ENCODE measurements at regions not wholly inside any gene's neighbourhood (a gene's known extent, or its start where the extent isn't known, plus 50 kb on each side); places are given as distances from the start of the nearest gene placed in this dataset.
"Not testable (repeated sequence)": the region's sequence is repeated elsewhere in the genome, so short reads cannot be mapped to it uniquely, and the experiment has no call there.

DNA sequence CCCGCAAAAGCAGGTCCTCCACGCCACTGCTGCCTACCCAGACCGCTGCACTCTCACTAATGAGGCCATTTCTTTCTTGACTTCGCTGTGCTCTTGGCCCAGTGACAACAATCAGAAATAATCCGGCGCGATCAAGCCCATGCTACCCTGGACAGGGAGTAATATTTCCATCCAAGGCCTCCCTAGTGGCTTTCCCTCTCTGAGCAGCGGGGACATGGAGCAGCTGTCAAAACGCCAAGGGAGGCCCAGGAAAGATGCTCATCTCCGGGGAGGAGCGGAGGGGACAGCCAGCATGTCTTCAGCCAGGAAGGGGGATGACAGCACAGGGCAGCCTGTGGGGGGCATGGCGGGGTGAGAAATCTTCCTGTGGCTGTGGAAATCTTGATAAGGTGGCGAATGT lies 154.9 kb downstream of the SEPTIN7 start:
- not testable (repeated sequence) for H3K27me3 ChIP-seq (ENCODE audit: control insufficient read depth in 3 of 3, insufficient read depth in 3 of 3, low read depth in 1 of 3, low read length in 3 of 3); DNase-seq (ENCODE audit: low spot score); H3K4me1 ChIP-seq (ENCODE audit: control insufficient read depth in 2 of 2, insufficient read depth in 1 of 2, low read depth in 1 of 2, low read length in 2 of 2); H3K27ac ChIP-seq (replicated peaks; ENCODE audit: low read length); H3K23ac ChIP-seq (ENCODE audit: low read depth, low read length, poor library complexity); H2BK120ac ChIP-seq (ENCODE audit: low read depth, low read length); H2BK12ac ChIP-seq (ENCODE audit: low read length); H3K14ac ChIP-seq (ENCODE audit: low read length); H2BK5ac ChIP-seq (ENCODE audit: low read length); H2AFZ ChIP-seq (ENCODE audit: low read length); H3K4ac ChIP-seq (ENCODE audit: low read length); H3K18ac ChIP-seq (ENCODE audit: low read length); H3K4me2 ChIP-seq (ENCODE audit: insufficient read depth, low read length, poor library complexity, severe bottlenecking); H4K91ac ChIP-seq (ENCODE audit: low read depth, low read length, poor library complexity); H3K9me3 ChIP-seq (replicated peaks in 1 of 2; ENCODE audit: control insufficient read depth in 2 of 2, insufficient read depth in 1 of 2, low read depth in 1 of 2, low read length in 2 of 2); H3K79me1 ChIP-seq (ENCODE audit: low read depth, low read length); H3K36me3 ChIP-seq (replicated peaks in 1 of 2; ENCODE audit: control insufficient read depth in 2 of 2, insufficient read depth in 2 of 2, low read length in 2 of 2); H3K4me3 ChIP-seq (ENCODE audit: low read length in 2 of 2); H2BK15ac ChIP-seq (ENCODE audit: low read length); H2AK5ac ChIP-seq (ENCODE audit: low read depth, low read length); H3K9ac ChIP-seq (ENCODE audit: low read depth, low read length, poor library complexity)
- WGBS, 2 donors (ENCODE audit: extremely low coverage in 2 of 2, insufficient read length in 2 of 2, insufficient replicate concordance in 1 of 2), result no CpG with 5 or more reads among the region's 13 CpGs
- peak overlapping the region; percentile 65 for H4K8ac ChIP-seq (ENCODE audit: low read depth, low read length)

DNA sequence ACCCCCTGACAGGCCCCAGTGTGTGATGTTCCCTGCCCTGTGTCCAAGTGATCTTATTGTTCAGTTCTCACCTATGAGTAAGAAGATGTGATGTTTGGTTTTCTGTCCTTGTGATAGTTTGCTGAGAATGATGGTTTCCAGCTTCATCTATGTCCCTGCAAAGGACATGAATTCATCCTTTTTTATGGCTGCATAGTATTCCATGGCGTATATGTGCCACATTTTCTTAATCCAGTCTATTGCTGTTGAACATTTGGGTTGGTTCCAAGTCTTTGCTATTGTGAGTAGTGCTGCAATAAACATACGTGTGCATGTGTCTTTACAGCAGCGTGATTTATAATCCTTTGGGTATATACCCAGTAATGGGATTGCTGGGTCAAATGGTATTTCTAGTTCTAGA lies 156.1 kb downstream of the SEPTIN7 start:
- H3K4me1 ChIP-seq (ENCODE audit: control insufficient read depth in 2 of 2, insufficient read depth in 1 of 2, low read depth in 1 of 2, low read length in 2 of 2); H3K18ac ChIP-seq (ENCODE audit: low read length); H2AFZ ChIP-seq (ENCODE audit: low read length); H3K14ac ChIP-seq (ENCODE audit: low read length); DNase-seq (ENCODE audit: low spot score); H3K4me2 ChIP-seq (ENCODE audit: insufficient read depth, low read length, poor library complexity, severe bottlenecking); H3K27me3 ChIP-seq (ENCODE audit: control insufficient read depth in 3 of 3, insufficient read depth in 3 of 3, low read depth in 1 of 3, low read length in 3 of 3); H3K27ac ChIP-seq (replicated peaks; ENCODE audit: low read length); H3K36me3 ChIP-seq (replicated peaks in 1 of 2; ENCODE audit: control insufficient read depth in 2 of 2, insufficient read depth in 2 of 2, low read length in 2 of 2); H2BK12ac ChIP-seq (ENCODE audit: low read length); H3K23ac ChIP-seq (ENCODE audit: low read depth, low read length, poor library complexity); H2BK5ac ChIP-seq (ENCODE audit: low read length); H3K9ac ChIP-seq (ENCODE audit: low read depth, low read length, poor library complexity); H2BK120ac ChIP-seq (ENCODE audit: low read depth, low read length); H3K4me3 ChIP-seq (ENCODE audit: low read length in 2 of 2); H3K4ac ChIP-seq (ENCODE audit: low read length); H4K91ac ChIP-seq (ENCODE audit: low read depth, low read length, poor library complexity); H2BK15ac ChIP-seq (ENCODE audit: low read length); H4K8ac ChIP-seq (ENCODE audit: low read depth, low read length); H3K9me3 ChIP-seq (replicated peaks in 1 of 2; ENCODE audit: control insufficient read depth in 2 of 2, insufficient read depth in 1 of 2, low read depth in 1 of 2, low read length in 2 of 2); H3K79me1 ChIP-seq (ENCODE audit: low read depth, low read length); H2AK5ac ChIP-seq (ENCODE audit: low read depth, low read length): not testable (repeated sequence)
- WGBS, 2 donors (ENCODE audit: extremely low coverage in 2 of 2, insufficient read length in 2 of 2, insufficient replicate concordance in 1 of 2), result no CpG with 5 or more reads among the region's 3 CpGs

DNA sequence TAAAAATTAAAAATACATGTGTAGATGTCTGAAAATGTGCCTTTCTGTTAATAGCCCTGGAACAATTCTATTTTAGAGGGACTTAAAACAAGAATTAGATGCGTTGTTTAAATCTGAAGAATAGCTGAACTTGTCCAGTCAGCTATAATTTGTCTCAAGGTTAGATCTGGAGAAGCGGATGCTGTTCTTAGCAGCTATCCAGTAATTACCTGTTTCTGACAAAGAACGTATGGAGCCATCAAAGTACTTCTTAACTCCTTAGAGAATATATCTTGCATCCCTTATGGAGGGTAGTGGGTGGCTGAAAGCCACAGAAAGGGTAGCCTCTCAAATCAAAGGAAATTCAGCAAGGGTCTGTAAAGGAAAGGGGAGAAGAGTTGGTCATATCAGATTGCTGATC lies 160.4 kb downstream of the SEPTIN7 start:
- not testable (repeated sequence) for H3K18ac ChIP-seq (ENCODE audit: low read length); H3K36me3 ChIP-seq (replicated peaks in 1 of 2; ENCODE audit: control insufficient read depth in 2 of 2, insufficient read depth in 2 of 2, low read length in 2 of 2); H2AK5ac ChIP-seq (ENCODE audit: low read depth, low read length); H3K4me3 ChIP-seq (ENCODE audit: low read length in 2 of 2); H3K4me2 ChIP-seq (ENCODE audit: insufficient read depth, low read length, poor library complexity, severe bottlenecking); H2BK5ac ChIP-seq (ENCODE audit: low read length); H3K27me3 ChIP-seq (ENCODE audit: control insufficient read depth in 3 of 3, insufficient read depth in 3 of 3, low read depth in 1 of 3, low read length in 3 of 3); H3K9ac ChIP-seq (ENCODE audit: low read depth, low read length, poor library complexity); H3K27ac ChIP-seq (replicated peaks; ENCODE audit: low read length); H3K23ac ChIP-seq (ENCODE audit: low read depth, low read length, poor library complexity); DNase-seq (ENCODE audit: low spot score); H2AFZ ChIP-seq (ENCODE audit: low read length); H2BK120ac ChIP-seq (ENCODE audit: low read depth, low read length); H3K4ac ChIP-seq (ENCODE audit: low read length); H4K8ac ChIP-seq (ENCODE audit: low read depth, low read length); H3K4me1 ChIP-seq (ENCODE audit: control insufficient read depth in 2 of 2, insufficient read depth in 1 of 2, low read depth in 1 of 2, low read length in 2 of 2); H3K14ac ChIP-seq (ENCODE audit: low read length); H3K9me3 ChIP-seq (replicated peaks in 1 of 2; ENCODE audit: control insufficient read depth in 2 of 2, insufficient read depth in 1 of 2, low read depth in 1 of 2, low read length in 2 of 2); H2BK12ac ChIP-seq (ENCODE audit: low read length); H2BK15ac ChIP-seq (ENCODE audit: low read length); H4K91ac ChIP-seq (ENCODE audit: low read depth, low read length, poor library complexity); H3K79me1 ChIP-seq (ENCODE audit: low read depth, low read length)
- WGBS, 2 donors (ENCODE audit: extremely low coverage in 2 of 2, insufficient read length in 2 of 2, insufficient replicate concordance in 1 of 2), result no CpG with 5 or more reads among the region's 3 CpGs

DNA sequence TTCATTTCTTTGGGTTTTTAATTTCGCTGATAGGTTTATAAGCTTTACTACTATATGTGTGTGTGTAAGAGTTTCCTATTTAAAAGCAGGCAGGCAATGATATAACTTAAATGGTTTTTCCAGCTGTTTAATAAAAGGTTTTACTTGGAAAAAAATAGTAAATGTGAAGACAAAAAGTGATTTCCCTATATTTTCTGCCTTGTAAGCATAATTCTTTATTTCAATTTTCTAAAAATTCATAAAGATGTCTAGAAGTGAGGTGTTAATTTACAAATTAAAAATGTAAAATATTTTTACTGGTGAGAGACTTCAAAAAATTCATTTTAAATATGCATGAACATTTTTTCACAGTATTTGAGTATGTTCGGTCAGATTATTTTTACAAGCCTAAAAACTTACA lies 161.8 kb downstream of the SEPTIN7 start:
- not testable (repeated sequence) for H3K4me2 ChIP-seq (ENCODE audit: insufficient read depth, low read length, poor library complexity, severe bottlenecking); H3K27ac ChIP-seq (replicated peaks; ENCODE audit: low read length); H4K8ac ChIP-seq (ENCODE audit: low read depth, low read length); DNase-seq (ENCODE audit: low spot score); H3K18ac ChIP-seq (ENCODE audit: low read length); H2AK5ac ChIP-seq (ENCODE audit: low read depth, low read length); H3K79me1 ChIP-seq (ENCODE audit: low read depth, low read length); H3K14ac ChIP-seq (ENCODE audit: low read length); H3K36me3 ChIP-seq (replicated peaks in 1 of 2; ENCODE audit: control insufficient read depth in 2 of 2, insufficient read depth in 2 of 2, low read length in 2 of 2); H3K4me3 ChIP-seq (ENCODE audit: low read length in 2 of 2); H3K23ac ChIP-seq (ENCODE audit: low read depth, low read length, poor library complexity); H3K4ac ChIP-seq (ENCODE audit: low read length); H3K9me3 ChIP-seq (replicated peaks in 1 of 2; ENCODE audit: control insufficient read depth in 2 of 2, insufficient read depth in 1 of 2, low read depth in 1 of 2, low read length in 2 of 2); H3K9ac ChIP-seq (ENCODE audit: low read depth, low read length, poor library complexity); H2BK12ac ChIP-seq (ENCODE audit: low read length); H2AFZ ChIP-seq (ENCODE audit: low read length); H3K4me1 ChIP-seq (ENCODE audit: control insufficient read depth in 2 of 2, insufficient read depth in 1 of 2, low read depth in 1 of 2, low read length in 2 of 2); H4K91ac ChIP-seq (ENCODE audit: low read depth, low read length, poor library complexity); H2BK120ac ChIP-seq (ENCODE audit: low read depth, low read length); H2BK5ac ChIP-seq (ENCODE audit: low read length); H3K27me3 ChIP-seq (ENCODE audit: control insufficient read depth in 3 of 3, insufficient read depth in 3 of 3, low read depth in 1 of 3, low read length in 3 of 3); H2BK15ac ChIP-seq (ENCODE audit: low read length)
- WGBS, 2 donors (ENCODE audit: extremely low coverage in 2 of 2, insufficient read length in 2 of 2, insufficient replicate concordance in 1 of 2), result no CpG with 5 or more reads among the region's 2 CpGs
